ENCODE measurements at regions not wholly inside any gene's neighbourhood (a gene's known extent, or its start where the extent isn't known, plus 50 kb on each side); places are given as distances from the start of the nearest gene placed in this dataset.

GRCh38 chr7:68317476-68317875 is 1280.8 kb upstream of the AUTS2 start:
- DNase-seq (no peak), ATAC-seq (ENCODE audit: low FRiP score in 2 of 2) (no peak)
- Histone ChIP-seq H3K4me1 (peaks cover 0 to 7% (median 2%) of the 10 kb centered on the region in 4 donors), H3K36me3 (no peaks in the 10 kb centered on the region), H3K27me3 (no peaks in the 10 kb centered on the region), H3K9me3 (no peaks in the 10 kb centered on the region), H3K4me3 (no peak overlapping the region), H3K27ac (no peak overlapping the region)
- TF ChIP-seq EP300 (IDR thresholded peaks at IDR 0.05): no peak
- no peak for TF ChIP-seq POLR2AphosphoS5 (IDR thresholded peaks at IDR 0.05)
- no peak for TF ChIP-seq POLR2A (IDR thresholded peaks at IDR 0.05)
- no peak for TF ChIP-seq CTCF (IDR thresholded peaks at IDR 0.05)
- WGBS, 2 donors: 58 to 60% methylated on average over 3 of the region's 3 CpGs

- DNase-seq (no peak), ATAC-seq (ENCODE audit: low FRiP score in 2 of 2) (no peak)
- H3K36me3 ChIP-seq: no peaks in the 10 kb centered on the region
- H3K4me1 ChIP-seq: peaks cover 0 to 7% (median 2%) of the 10 kb centered on the region in 4 donors
- H3K9me3 ChIP-seq: no peaks in the 10 kb centered on the region
- H3K27ac ChIP-seq: no peak overlapping the region
- no peak overlapping the region for H3K4me3 ChIP-seq
- no peaks in the 10 kb centered on the region for H3K27me3 ChIP-seq
- TF ChIP-seq POLR2AphosphoS5 (IDR thresholded peaks at IDR 0.05) (no peak), POLR2A (IDR thresholded peaks at IDR 0.05) (no peak), CTCF (IDR thresholded peaks at IDR 0.05) (no peak), EP300 (IDR thresholded peaks at IDR 0.05) (no peak)
Observed at GRCh38 chr7:68319061-68319460, 1279.2 kb upstream of the AUTS2 start.

DNA sequence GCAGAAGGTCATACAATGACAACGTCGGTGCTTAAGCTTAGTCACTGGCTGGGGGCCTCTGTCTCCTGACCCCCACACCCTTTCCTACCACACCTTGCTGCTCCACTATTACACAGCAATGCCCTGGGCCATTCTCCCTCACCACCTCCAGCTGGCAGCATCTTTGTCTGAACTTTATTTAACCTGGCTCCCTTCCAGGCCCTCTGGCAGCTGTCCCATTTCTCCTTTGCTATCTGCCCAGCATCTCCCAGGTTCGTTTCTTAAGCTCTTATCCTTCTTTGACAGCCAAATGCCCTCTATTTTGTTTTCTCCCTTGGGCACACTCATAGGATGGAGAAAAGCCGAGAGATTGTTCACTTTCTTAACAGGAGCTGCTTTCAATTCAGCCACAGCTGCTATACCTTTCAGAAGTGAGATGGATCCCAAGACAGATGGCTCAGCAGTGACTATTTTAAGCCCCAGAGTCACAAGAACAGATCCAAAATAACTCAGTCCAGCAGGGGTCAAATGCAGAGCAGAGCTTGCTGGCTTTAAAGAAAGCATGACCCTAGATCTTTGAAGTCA is 1277.1 kb upstream of the AUTS2 start:
- Histone ChIP-seq H3K27me3 (no peaks in the 10 kb centered on the region), H3K27ac (no peak overlapping the region), H3K36me3 (no peaks in the 10 kb centered on the region), H3K4me3 (no peak overlapping the region), H3K9me3 (no peaks in the 10 kb centered on the region), H3K4me1 (peaks cover 0 to 7% (median 2%) of the 10 kb centered on the region in 4 donors)
- DNase-seq (no peak), ATAC-seq (ENCODE audit: low FRiP score in 2 of 2) (peak in 1 of 2 donors; percentile 47)
- TF ChIP-seq POLR2AphosphoS5 (IDR thresholded peaks at IDR 0.05) (no peak), POLR2A (IDR thresholded peaks at IDR 0.05) (no peak), EP300 (IDR thresholded peaks at IDR 0.05) (no peak), CTCF (IDR thresholded peaks at IDR 0.05) (no peak)
- 20 to 29% methylated on average over 4 of the region's 4 CpGs for whole genome bisulfite sequencing, 2 donors

- Histone ChIP-seq H3K4me3 (no peak overlapping the region), H3K27me3 (no peaks in the 10 kb centered on the region), H3K4me1 (peaks cover 0 to 7% (median 2%) of the 10 kb centered on the region in 4 donors), H3K9me3 (no peaks in the 10 kb centered on the region), H3K36me3 (no peaks in the 10 kb centered on the region), H3K27ac (no peak overlapping the region)
- WGBS, 2 donors: 72 to 76% methylated on average over 5 of the region's 5 CpGs
- TF ChIP-seq EP300 (IDR thresholded peaks at IDR 0.05) (no peak), POLR2A (IDR thresholded peaks at IDR 0.05) (no peak), POLR2AphosphoS5 (IDR thresholded peaks at IDR 0.05) (no peak), CTCF (IDR thresholded peaks at IDR 0.05) (no peak)
- ATAC-seq (ENCODE audit: low FRiP score in 2 of 2) (peak in 1 of 2 donors; percentile 49), DNase-seq (no peak)
Observed at GRCh38 chr7:68321776-68322496, 1276.3 kb upstream of the AUTS2 start.

- TF ChIP-seq POLR2AphosphoS5 (IDR thresholded peaks at IDR 0.05) (no peak), CTCF (IDR thresholded peaks at IDR 0.05) (no peak), POLR2A (IDR thresholded peaks at IDR 0.05) (no peak), EP300 (IDR thresholded peaks at IDR 0.05) (no peak)
- no peak overlapping the region for H3K27ac ChIP-seq
Observed at GRCh38 chr7:68324621-68325020, 1273.7 kb upstream of the AUTS2 start.

More at GRCh38 chr7:68324621-68325020, 1273.7 kb upstream of the AUTS2 start:
- no peaks in the 10 kb centered on the region for H3K9me3 ChIP-seq
- no peaks in the 10 kb centered on the region for H3K36me3 ChIP-seq
- peaks cover 0 to 7% (median 2%) of the 10 kb centered on the region in 4 donors for H3K4me1 ChIP-seq
- ATAC-seq (ENCODE audit: low FRiP score in 2 of 2) (no peak), DNase-seq (no peak)
- no peaks in the 10 kb centered on the region for H3K27me3 ChIP-seq
- 91 to 92% methylated on average over 6 of the region's 6 CpGs for WGBS, 2 donors
- no peak overlapping the region for H3K4me3 ChIP-seq
